Ishikawa (cell line): ENCODE measurements at regions not wholly inside any gene's neighbourhood (a gene's known extent, or its start where the extent isn't known, plus 50 kb on each side); places are given as distances from the start of the nearest gene placed in this dataset.

ENCODE experiments used
- CEBPB ChIP-seq: IDR thresholded peaks from 2 replicates; pipeline ENCODE4 v1.6.1; 2012
- CREB1 ChIP-seq: IDR thresholded peaks from 2 replicates; pipeline ENCODE4 v1.6.1; 2012; ENCODE audit warnings: low read depth
- EGR1 ChIP-seq: IDR thresholded peaks from 2 replicates; pipeline ENCODE4 v1.6.1; 2012
- EP300 ChIP-seq: IDR thresholded peaks from 2 replicates; pipeline ENCODE4 v1.6.1; 2012; ENCODE audit warnings: borderline replicate concordance
- FOXM1 ChIP-seq: IDR thresholded peaks from 2 replicates; pipeline ENCODE4 v1.6.1; 2012; ENCODE audit warnings: low read depth, borderline replicate concordance
- MAX ChIP-seq: IDR thresholded peaks from 2 replicates; pipeline ENCODE4 v1.6.1; 2012
- NFIC ChIP-seq: IDR thresholded peaks from 2 replicates; pipeline ENCODE4 v1.6.1; 2012
- RAD21 ChIP-seq: IDR thresholded peaks from 2 replicates; pipeline ENCODE4 v1.6.1; 2012; ENCODE audit warnings: low read depth
- REST ChIP-seq: IDR thresholded peaks from 2 replicates; pipeline ENCODE4 v1.6.1; 2012; ENCODE audit warnings: low read depth, mild to moderate bottlenecking
- TAF1 ChIP-seq: IDR thresholded peaks from 2 replicates; pipeline ENCODE4 v1.6.1; 2012; ENCODE audit warnings: low read depth, mild to moderate bottlenecking
- TCF12 ChIP-seq: IDR thresholded peaks from 2 replicates; pipeline ENCODE4 v1.6.1; 2012; ENCODE audit warnings: low read depth
- TEAD4 ChIP-seq: IDR thresholded peaks from 2 replicates; pipeline ENCODE4 v1.6.1; 2012
- USF1 ChIP-seq: IDR thresholded peaks from 2 replicates; pipeline ENCODE4 v1.6.1; 2012
- YY1 ChIP-seq: IDR thresholded peaks from 2 replicates; pipeline ENCODE4 v1.6.1; 2012; ENCODE audit warnings: low read depth
- ZBTB7A ChIP-seq: IDR thresholded peaks from 2 replicates; pipeline ENCODE4 v1.6.1; 2012; ENCODE audit warnings: low read depth

GRCh38 chr2:5751873-5752482 is 59.8 kb downstream of the SOX11 start:
- TF ChIP-seq FOXM1 = no peak
- no peak for TF ChIP-seq CREB1
- TF ChIP-seq TCF12 = no peak
- TF ChIP-seq USF1 = no peak
- no peak for TF ChIP-seq NFIC
- no peak for TF ChIP-seq TEAD4
- no peak for TF ChIP-seq REST
- no peak for TF ChIP-seq EGR1
- TF ChIP-seq EP300 = no peak

GRCh38 chr2:5756272-5756671 is 64.1 kb downstream of the SOX11 start:
- TF ChIP-seq REST (no peak), EGR1 (no peak), ZBTB7A (no peak), YY1 (no peak), FOXM1 (no peak), USF1 (no peak), TAF1 (no peak), CREB1 (no peak), RAD21 (no peak), EP300 (no peak), TCF12 (no peak), MAX (no peak), NFIC (no peak), CEBPB (no peak), TEAD4 (no peak)

- TF ChIP-seq REST = no peak
- no peak for TF ChIP-seq TAF1
- TF ChIP-seq MAX = no peak
- no peak for TF ChIP-seq YY1
- TF ChIP-seq EP300 = no peak
- no peak for TF ChIP-seq TEAD4
- TF ChIP-seq TCF12 = no peak
- no peak for TF ChIP-seq RAD21
- no peak for TF ChIP-seq CREB1
- TF ChIP-seq CEBPB = no peak
- TF ChIP-seq FOXM1 = no peak
- TF ChIP-seq EGR1 = no peak
- no peak for TF ChIP-seq ZBTB7A
These were observed 66.2 kb downstream of the SOX11 start for GRCh38 chr2:5758346-5758745.

GRCh38 chr2:5759949-5760348 is 67.8 kb downstream of the SOX11 start:
- TF ChIP-seq CREB1 (no peak), TEAD4 (no peak), ZBTB7A (no peak), FOXM1 (no peak), YY1 (no peak), MAX (no peak), TAF1 (no peak), USF1 (no peak), NFIC (no peak), TCF12 (no peak), EP300 (no peak), RAD21 (no peak), EGR1 (no peak), REST (no peak), CEBPB (no peak)
